Osteoblast (primary cell): ENCODE measurements at regions not wholly inside any gene's neighbourhood (a gene's known extent, or its start where the extent isn't known, plus 50 kb on each side); places are given as distances from the start of the nearest gene placed in this dataset.

Experiments used
- DNase-seq: peaks from one replicate; pipeline ENCODE4 v3.0.0; 2011; ENCODE audit warnings: low spot score, mixed read lengths; ENCODE audit not compliant: insufficient read length; ENCODE audit errors: missing footprints
- H2AFZ ChIP-seq: 2 replicates; pipeline ENCODE4 v1.6.0; 2011; ENCODE audit warnings: mild to moderate bottlenecking, low read length
- H3K27ac ChIP-seq: 2 replicates; pipeline ENCODE4 v1.5.1; 2011; ENCODE audit warnings: mild to moderate bottlenecking, low read depth, low read length, moderate library complexity
- H3K27me3 ChIP-seq: 2 replicates; pipeline ENCODE4 v1.6.0; 2012; ENCODE audit warnings: mild to moderate bottlenecking, control low read depth, inconsistent platforms, low read length, moderate library complexity; ENCODE audit not compliant: insufficient read depth
- H3K36me3 ChIP-seq: 2 replicates; pipeline ENCODE4 v1.5.1; 2011; ENCODE audit warnings: mild to moderate bottlenecking, low read length, control low read depth, moderate library complexity; ENCODE audit not compliant: insufficient read depth
- H3K4me1 ChIP-seq: 2 replicates; pipeline ENCODE4 v1.5.1; 2011; ENCODE audit warnings: mild to moderate bottlenecking, low read length, control low read depth, moderate library complexity; ENCODE audit not compliant: insufficient read depth
- H3K4me2 ChIP-seq: 2 replicates; pipeline ENCODE4 v1.6.0; 2011; ENCODE audit warnings: mild to moderate bottlenecking, low read length; ENCODE audit not compliant: insufficient read depth
- H3K4me3 ChIP-seq: fragments of 200-600 bp; sonication (generic); 3 replicates; pipeline ENCODE4 v1.5.1; 2012; ENCODE audit warnings: mild to moderate bottlenecking, low read length, inconsistent platforms; ENCODE audit not compliant: insufficient read depth
- H3K79me2 ChIP-seq: 2 replicates; pipeline ENCODE4 v1.6.0; 2012; ENCODE audit warnings: mild to moderate bottlenecking, low read length, control low read depth, inconsistent platforms; ENCODE audit not compliant: insufficient read depth
- H3K9me3 ChIP-seq: 2 replicates; pipeline ENCODE4 v1.5.1; 2011; ENCODE audit warnings: low read depth, low read length, control low read depth
- H4K20me1 ChIP-seq: 2 replicates; pipeline ENCODE4 v1.6.0; 2012; ENCODE audit warnings: mild to moderate bottlenecking, low read length, control low read depth; ENCODE audit not compliant: insufficient read depth
- TF ChIP-seq, protein P1 (sequence below): IDR thresholded peaks from 2 replicates; pipeline ENCODE4 v1.5.1; 2011; ENCODE audit warnings: mild to moderate bottlenecking, low read depth, low read length, moderate library complexity; ENCODE audit errors: extremely low read depth

DNA sequence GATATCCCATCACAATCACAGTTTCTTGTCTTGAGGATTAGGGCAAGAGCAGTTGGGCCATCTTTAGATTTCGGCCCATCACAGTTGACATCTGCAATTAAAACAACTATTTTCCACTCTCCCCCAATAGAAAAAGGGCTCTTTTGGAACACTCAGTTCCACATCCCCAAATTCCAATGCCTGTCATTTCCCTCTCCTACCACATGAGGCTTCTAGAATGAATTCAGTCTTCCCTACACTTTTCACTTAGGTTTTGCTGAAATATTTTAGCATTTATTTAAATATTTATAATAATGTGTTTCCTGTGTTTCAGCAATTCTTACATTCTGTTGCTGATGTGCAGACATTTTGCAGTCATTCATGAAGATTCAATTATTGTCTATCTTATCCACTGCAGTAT is 118.4 kb downstream of the COX18 start:
- Histone ChIP-seq H3K27ac (no peak overlapping the region), H3K79me2 (no peaks in the 10 kb centered on the region), H3K27me3 (no peaks in the 10 kb centered on the region), H3K4me3 (no peak overlapping the region), H2AFZ (no peak overlapping the region), H3K4me1 (peaks cover 6% of the 10 kb centered on the region), H3K4me2 (no peak overlapping the region), H3K36me3 (no peaks in the 10 kb centered on the region), H4K20me1 (no peaks in the 10 kb centered on the region), H3K9me3 (no peaks in the 10 kb centered on the region)
- no peak for DNase-seq
- TF ChIP-seq, protein P1, sequence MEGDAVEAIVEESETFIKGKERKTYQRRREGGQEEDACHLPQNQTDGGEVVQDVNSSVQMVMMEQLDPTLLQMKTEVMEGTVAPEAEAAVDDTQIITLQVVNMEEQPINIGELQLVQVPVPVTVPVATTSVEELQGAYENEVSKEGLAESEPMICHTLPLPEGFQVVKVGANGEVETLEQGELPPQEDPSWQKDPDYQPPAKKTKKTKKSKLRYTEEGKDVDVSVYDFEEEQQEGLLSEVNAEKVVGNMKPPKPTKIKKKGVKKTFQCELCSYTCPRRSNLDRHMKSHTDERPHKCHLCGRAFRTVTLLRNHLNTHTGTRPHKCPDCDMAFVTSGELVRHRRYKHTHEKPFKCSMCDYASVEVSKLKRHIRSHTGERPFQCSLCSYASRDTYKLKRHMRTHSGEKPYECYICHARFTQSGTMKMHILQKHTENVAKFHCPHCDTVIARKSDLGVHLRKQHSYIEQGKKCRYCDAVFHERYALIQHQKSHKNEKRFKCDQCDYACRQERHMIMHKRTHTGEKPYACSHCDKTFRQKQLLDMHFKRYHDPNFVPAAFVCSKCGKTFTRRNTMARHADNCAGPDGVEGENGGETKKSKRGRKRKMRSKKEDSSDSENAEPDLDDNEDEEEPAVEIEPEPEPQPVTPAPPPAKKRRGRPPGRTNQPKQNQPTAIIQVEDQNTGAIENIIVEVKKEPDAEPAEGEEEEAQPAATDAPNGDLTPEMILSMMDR = peak; percentile 34

- Histone ChIP-seq H3K9me3 (peaks cover 3% of the 10 kb centered on the region), H3K4me3 (no peak overlapping the region), H3K27ac (no peak overlapping the region), H2AFZ (no peak overlapping the region), H3K4me1 (no peaks in the 10 kb centered on the region), H3K79me2 (no peaks in the 10 kb centered on the region), H3K4me2 (no peak overlapping the region), H3K36me3 (no peaks in the 10 kb centered on the region), H4K20me1 (no peaks in the 10 kb centered on the region), H3K27me3 (no peaks in the 10 kb centered on the region)
- DNase-seq = no peak
- TF ChIP-seq, protein P1 = no peak
These were observed 121.4 kb downstream of the COX18 start for GRCh38 chr4:72948080-72948479.

DNA sequence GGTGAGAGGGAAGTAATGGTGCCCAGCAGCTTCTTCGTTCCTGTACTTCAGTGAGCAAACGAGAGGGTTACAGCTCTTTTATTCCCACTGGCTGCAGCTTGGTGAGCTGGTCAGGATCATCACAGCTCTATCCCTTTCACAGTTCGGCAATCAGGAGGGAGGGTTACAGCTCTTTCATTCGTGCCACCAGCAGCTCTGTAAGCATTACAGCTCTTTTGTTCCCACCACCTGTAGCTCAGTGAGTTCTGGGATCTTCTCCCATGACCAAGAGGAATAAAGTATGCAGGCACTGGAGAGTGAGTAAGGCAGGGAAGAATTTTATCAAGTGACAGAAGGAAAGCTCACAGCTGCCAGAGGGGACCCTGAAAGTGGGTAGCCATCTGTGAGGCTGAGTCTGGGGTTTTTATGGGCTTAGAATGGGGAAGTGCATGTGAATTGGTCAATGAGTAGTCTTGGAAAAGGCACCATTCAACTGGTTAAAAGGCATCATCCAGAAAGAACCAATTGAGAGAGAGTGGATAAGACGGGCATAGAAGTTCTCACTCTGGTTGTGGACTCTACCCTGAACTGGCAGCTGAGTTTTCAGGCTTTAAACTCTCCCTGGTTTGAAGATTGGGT is 123.7 kb downstream of the COX18 start:
- no peaks in the 10 kb centered on the region for H3K79me2 ChIP-seq
- TF ChIP-seq, protein P1 = no peak
- H2AFZ ChIP-seq = no peak overlapping the region
- no peak overlapping the region for H3K27ac ChIP-seq
- H3K9me3 ChIP-seq = peaks cover 3% of the 10 kb centered on the region
- no peak overlapping the region for H3K4me2 ChIP-seq
- no peaks in the 10 kb centered on the region for H3K27me3 ChIP-seq
- H3K4me1 ChIP-seq = no peaks in the 10 kb centered on the region
- DNase-seq = no peak
- H4K20me1 ChIP-seq = no peaks in the 10 kb centered on the region
- no peaks in the 10 kb centered on the region for H3K36me3 ChIP-seq
- no peak overlapping the region for H3K4me3 ChIP-seq

GRCh38 chr4:72942565-72942964 is 127.0 kb downstream of the COX18 start:
- no peak overlapping the region for H3K27ac ChIP-seq
- no peak overlapping the region for H3K4me3 ChIP-seq
- H3K4me1 ChIP-seq = no peaks in the 10 kb centered on the region
- H3K27me3 ChIP-seq = no peaks in the 10 kb centered on the region
- no peaks in the 10 kb centered on the region for H4K20me1 ChIP-seq
- TF ChIP-seq, protein P1 = no peak
- no peak overlapping the region for H2AFZ ChIP-seq
- H3K79me2 ChIP-seq = no peaks in the 10 kb centered on the region
- H3K36me3 ChIP-seq = no peaks in the 10 kb centered on the region
- no peak for DNase-seq
- H3K4me2 ChIP-seq = no peak overlapping the region
- peaks cover 3% of the 10 kb centered on the region for H3K9me3 ChIP-seq
